H9 (cell line): ENCODE measurements at regions not wholly inside any gene's neighbourhood (a gene's known extent, or its start where the extent isn't known, plus 50 kb on each side); places are given as distances from the start of the nearest gene placed in this dataset.

ENCODE experiments used
- DNase-seq: peaks from one replicate; pipeline ENCODE4 v3.0.0-alpha.2; 2017
- H2AFZ ChIP-seq: one replicate; pipeline ENCODE4 v1.6.1; 2013; ENCODE audit warnings: mild to moderate bottlenecking, low read length, control low read depth, moderate library complexity
- H2AK5ac ChIP-seq: 2 replicates; pipeline ENCODE4 v1.6.1; 2013; ENCODE audit warnings: low read length, control low read depth, mixed read lengths; ENCODE audit not compliant: insufficient read length
- H2BK120ac ChIP-seq: one replicate; pipeline ENCODE4 v1.6.1; 2013; ENCODE audit warnings: low read depth, mild to moderate bottlenecking, low read length, control low read depth, inconsistent platforms; ENCODE audit not compliant: poor library complexity, severe bottlenecking
- H2BK12ac ChIP-seq: 2 replicates; pipeline ENCODE4 v1.6.1; 2013; ENCODE audit warnings: low read length, control low read depth, mixed read lengths, low read depth; ENCODE audit not compliant: insufficient read length
- H2BK15ac ChIP-seq: 2 replicates; pipeline ENCODE4 v1.6.1; 2013; ENCODE audit warnings: low read depth, low read length, control low read depth
- H2BK20ac ChIP-seq: one replicate; pipeline ENCODE4 v1.6.1; 2013; ENCODE audit warnings: low read depth, mild to moderate bottlenecking, low read length, control low read depth, inconsistent platforms; ENCODE audit not compliant: poor library complexity, severe bottlenecking
- H2BK5ac ChIP-seq: 2 replicates; pipeline ENCODE4 v1.6.1; 2013; ENCODE audit warnings: low read length, control low read depth, mixed read lengths; ENCODE audit not compliant: insufficient read length
- H3K14ac ChIP-seq: 2 replicates; pipeline ENCODE4 v1.6.1; 2013; ENCODE audit warnings: low read length, control low read depth; ENCODE audit not compliant: insufficient read depth
- H3K18ac ChIP-seq: 2 replicates; pipeline ENCODE4 v1.6.1; 2013; ENCODE audit warnings: low read depth, mild to moderate bottlenecking, mixed read lengths, low read length, control low read depth; ENCODE audit not compliant: insufficient read length
- H3K23ac ChIP-seq: 2 replicates; pipeline ENCODE4 v1.6.1; 2013; ENCODE audit warnings: low read length, control low read depth, mixed read lengths, low read depth; ENCODE audit not compliant: insufficient read length
- H3K23me2 ChIP-seq: 2 replicates; pipeline ENCODE4 v1.6.1; 2013; ENCODE audit warnings: low read depth, mild to moderate bottlenecking, mixed read lengths, low read length, control low read depth; ENCODE audit not compliant: insufficient read length, poor library complexity, severe bottlenecking
- H3K27ac ChIP-seq: 2 replicates; pipeline ENCODE4 v1.5.1; 2013; ENCODE audit warnings: low read length, control low read depth, mixed read lengths, low read depth; ENCODE audit not compliant: insufficient read length
- H3K27me3 ChIP-seq: 2 replicates; pipeline ENCODE4 v1.6.1; 2013; ENCODE audit warnings: low read length, control low read depth, inconsistent platforms; ENCODE audit not compliant: insufficient read depth
- H3K4ac ChIP-seq: 2 replicates; pipeline ENCODE4 v1.6.1; 2013; ENCODE audit warnings: low read depth, mild to moderate bottlenecking, control low read depth, inconsistent platforms, low read length, moderate library complexity
- H3K4me1 ChIP-seq: 2 replicates; pipeline ENCODE4 v1.6.1; 2013; ENCODE audit warnings: low read length, control low read depth, inconsistent platforms; ENCODE audit not compliant: insufficient read depth
- H3K4me2 ChIP-seq: 2 replicates; pipeline ENCODE4 v1.6.1; 2013; ENCODE audit warnings: low read length, control low read depth, mixed read lengths; ENCODE audit not compliant: insufficient read length, insufficient read depth
- H3K56ac ChIP-seq: 2 replicates; pipeline ENCODE4 v1.6.1; 2013; ENCODE audit warnings: low read depth, mild to moderate bottlenecking, mixed read lengths, low read length, control low read depth; ENCODE audit not compliant: insufficient read length
- H3K79me1 ChIP-seq: 2 replicates; pipeline ENCODE4 v1.6.1; 2013; ENCODE audit warnings: low read depth, mild to moderate bottlenecking, moderate library complexity, low read length, control low read depth, inconsistent platforms; ENCODE audit not compliant: insufficient read depth, poor library complexity, severe bottlenecking
- H3K79me2 ChIP-seq: 2 replicates; pipeline ENCODE4 v1.6.1; 2013; ENCODE audit warnings: low read length, control low read depth, inconsistent platforms; ENCODE audit not compliant: insufficient read depth
- H3K9ac ChIP-seq: 2 replicates; pipeline ENCODE4 v1.6.1; 2013; ENCODE audit warnings: low read length, control low read depth, mixed read lengths; ENCODE audit not compliant: insufficient read length; ENCODE audit errors: extremely low read depth
- H3K9me3 ChIP-seq: one replicate; pipeline ENCODE4 v1.6.1; 2013; ENCODE audit warnings: low read depth, low read length, inconsistent platforms; ENCODE audit not compliant: control insufficient read depth
- H3T11ph ChIP-seq: one replicate; pipeline ENCODE4 v1.6.1; 2013; ENCODE audit warnings: mild to moderate bottlenecking, low read length, control low read depth, inconsistent platforms
- H4K20me1 ChIP-seq: one replicate; pipeline ENCODE4 v1.6.1; 2013; ENCODE audit not compliant: control insufficient read depth, insufficient read length, insufficient read depth
- H4K5ac ChIP-seq: 2 replicates; pipeline ENCODE4 v1.6.1; 2013; ENCODE audit warnings: low read depth, mild to moderate bottlenecking, mixed read lengths, low read length, control low read depth; ENCODE audit not compliant: insufficient read length
- H4K8ac ChIP-seq: replicated peaks from 2 replicates; pipeline ENCODE4 v1.6.1; 2013; ENCODE audit warnings: low read length, control low read depth, mixed read lengths, low read depth; ENCODE audit not compliant: insufficient read length
- H4K91ac ChIP-seq: 2 replicates; pipeline ENCODE4 v1.6.1; 2013; ENCODE audit warnings: low read depth, mild to moderate bottlenecking, moderate library complexity, mixed read lengths, low read length, control low read depth; ENCODE audit not compliant: insufficient read length
- H3K27ac Mint-ChIP-seq, 3 experiments: 2 replicates in 2 of 3; 3 replicates in 1 of 3; pipeline ENCODE4 v1.8.0; 2020 to 2021; ENCODE audit warnings: mixed read lengths in 3 of 3, mild to moderate bottlenecking in 1 of 3, moderate library complexity in 1 of 3
- H3K27me3 Mint-ChIP-seq: 2 replicates; pipeline ENCODE4 v1.8.0; 2021; ENCODE audit warnings: low read depth, mild to moderate bottlenecking, moderate library complexity, mixed read lengths
- H3K36me3 Mint-ChIP-seq, 3 experiments: 2 replicates in 2 of 3; 3 replicates in 1 of 3; pipeline ENCODE4 v1.8.0; 2020 to 2021; ENCODE audit warnings: low read depth in 3 of 3, mixed read lengths in 3 of 3; ENCODE audit not compliant: insufficient read depth in 1 of 3
- H3K4me1 Mint-ChIP-seq, 2 experiments: 2 replicates each; pipeline ENCODE4 v1.8.0; 2020; ENCODE audit warnings: mixed read lengths in 2 of 2
- H3K4me3 Mint-ChIP-seq, 2 experiments: 2 replicates in 1 of 2; 3 replicates in 1 of 2; pipeline ENCODE4 v1.8.0; 2020 to 2021; ENCODE audit warnings: mild to moderate bottlenecking in 2 of 2, mixed read lengths in 2 of 2, moderate library complexity in 1 of 2
- H3K9me3 Mint-ChIP-seq, 2 experiments: 2 replicates in 1 of 2; 3 replicates in 1 of 2; pipeline ENCODE4 v1.8.0; 2020; ENCODE audit warnings: mild to moderate bottlenecking in 2 of 2, mixed read lengths in 2 of 2, moderate library complexity in 1 of 2
- CTCF ChIP-seq: fragments of 200-600 bp; sonication (generic); conservative IDR thresholded peaks from 3 replicates; pipeline ENCODE4 v1.8.0; 2021; ENCODE audit warnings: antibody characterized with exemption, mild to moderate bottlenecking
- WGBS: extraction: QIAGEN DNeasy Blood & Tissue Kit; methylation state at CpG from one replicate; pipeline ENCODE4 v1.1.7; 2013; ENCODE audit warnings: missing lambda C conversion rate, low lambda C conversion rate, mixed read lengths; ENCODE audit not compliant: insufficient read length; ENCODE audit errors: extremely low coverage; 5-methylcytosine and 5-hydroxymethylcytosine counted together

- H3K23ac ChIP-seq: no peak overlapping the region
- H2BK120ac ChIP-seq: no peak overlapping the region
- no peaks in the 10 kb centered on the region for H3K23me2 ChIP-seq
- no peaks in the 10 kb centered on the region for H3K79me1 ChIP-seq
- H3K4ac ChIP-seq: no peak overlapping the region
- H4K8ac ChIP-seq: no peak overlapping the region
- Mint-ChIP-seq H3K27me3 (no peaks in the 10 kb centered on the region), H3K4me3 (no peak overlapping the region), H3K36me3 (no peaks in the 10 kb centered on the region), H3K27ac (no peak overlapping the region), H3K4me1 (peaks cover 22 to 23% of the 10 kb centered on the region in 2 experiments), H3K9me3 (no peaks in the 10 kb centered on the region)
- no peaks in the 10 kb centered on the region for H3K27me3 ChIP-seq
- no peak for DNase-seq
- no peak overlapping the region for H3K4me2 ChIP-seq
- no peak overlapping the region for H2BK15ac ChIP-seq
- TF ChIP-seq CTCF: no peak
- no peak overlapping the region for H3K9ac ChIP-seq
- H3K27ac ChIP-seq: no peak overlapping the region
- H3K56ac ChIP-seq: no peak overlapping the region
- no peak overlapping the region for H4K91ac ChIP-seq
- no peaks in the 10 kb centered on the region; the same call in 1 of the 2 replicates for H3K4me1 ChIP-seq
- no peak overlapping the region for H2AK5ac ChIP-seq
- WGBS: no CpG with 5 or more reads among the region's 8 CpGs
- H3K18ac ChIP-seq: no peak overlapping the region
- no peak overlapping the region for H3T11ph ChIP-seq
- H2BK20ac ChIP-seq: no peak overlapping the region
- H3K14ac ChIP-seq: no peak overlapping the region
- H3K9me3 ChIP-seq: no peaks in the 10 kb centered on the region
- no peak overlapping the region for H2AFZ ChIP-seq
- no peaks in the 10 kb centered on the region for H3K79me2 ChIP-seq
- H2BK5ac ChIP-seq: no peak overlapping the region
- no peaks in the 10 kb centered on the region for H4K20me1 ChIP-seq
- no peak overlapping the region for H2BK12ac ChIP-seq
- no peak overlapping the region for H4K5ac ChIP-seq
Observed at GRCh38 chr3:65195211-65196006, 507.6 kb upstream of the ADAMTS9 start.
